OCI-M1 (cell line): ENCODE measurements at regions not wholly inside any gene's neighbourhood (a gene's known extent, or its start where the extent isn't known, plus 50 kb on each side); places are given as distances from the start of the nearest gene placed in this dataset.

Experiments
- DNase-seq: peaks from one replicate; lab custom pipeline; 2025; lab: John Stamatoyannopoulos, UW

DNA sequence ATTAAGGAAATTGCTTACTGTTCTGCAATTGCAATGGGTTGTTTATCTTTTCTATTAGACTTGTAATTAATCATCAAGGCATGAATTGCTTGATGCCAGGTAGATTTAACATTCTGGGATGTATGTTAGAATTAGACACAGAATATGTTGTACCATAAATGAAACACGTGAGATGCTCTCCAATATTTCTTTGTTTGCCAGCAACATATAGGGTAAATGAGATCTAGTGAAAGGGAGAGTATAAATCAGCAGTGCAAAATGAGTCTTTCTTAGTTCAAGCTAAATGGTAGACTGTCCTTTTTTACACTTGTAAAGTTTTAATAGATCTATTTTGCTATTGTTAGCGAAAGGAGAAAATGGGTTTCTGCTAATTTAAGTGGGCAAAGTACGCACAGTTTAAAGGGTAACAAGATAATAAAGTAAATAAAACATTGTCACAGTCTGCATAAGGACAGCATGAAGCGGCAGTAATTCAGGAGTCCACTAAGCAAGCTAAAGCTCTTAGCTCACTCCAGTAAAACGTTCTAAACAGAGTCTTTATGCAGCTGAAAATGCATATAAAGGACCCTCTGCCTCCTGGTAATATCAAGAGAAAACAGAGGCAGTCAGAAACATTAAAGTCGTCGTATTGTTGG lies 1137.1 kb downstream of the OLFM4 start:
- no peak for DNase-seq

DNA sequence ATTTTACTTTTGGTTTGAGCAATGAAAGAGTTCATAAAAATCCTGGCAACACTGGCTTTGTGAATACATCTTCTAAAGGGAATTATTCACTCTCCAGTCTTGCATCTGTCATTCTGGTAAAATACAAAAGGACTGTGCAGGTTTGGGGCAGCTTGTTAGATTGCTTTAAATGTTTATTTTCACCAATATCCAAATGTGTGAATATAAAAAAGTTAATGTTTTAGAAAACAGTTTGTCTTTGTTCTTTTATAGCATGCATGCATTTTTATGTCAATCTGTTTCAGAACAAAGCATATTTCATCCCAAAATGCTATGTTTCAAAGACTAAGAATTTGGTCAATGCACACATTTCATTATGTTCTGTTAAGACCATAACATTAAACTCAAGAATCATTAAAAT lies 1145.4 kb downstream of the OLFM4 start:
- no peak for DNase-seq

DNA sequence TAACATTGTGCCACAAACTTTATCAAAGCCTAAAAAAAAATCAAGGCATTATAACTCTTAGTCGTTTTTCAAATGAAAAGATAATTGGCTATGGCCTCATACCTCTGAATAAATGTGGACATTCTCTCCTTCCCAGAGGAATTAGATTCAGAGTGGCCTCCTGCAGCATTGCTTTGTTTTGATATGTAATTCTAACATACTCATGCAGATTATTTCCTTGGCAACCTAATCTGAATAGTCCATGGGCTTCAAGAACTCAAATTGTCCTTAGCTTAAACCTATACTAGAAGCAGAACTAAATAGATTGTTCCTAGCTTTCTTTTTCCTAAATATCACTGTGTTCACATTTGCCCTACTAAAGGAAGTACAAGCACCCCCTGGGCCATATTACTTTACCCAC lies 1146.9 kb downstream of the OLFM4 start:
- peak; percentile 48 for DNase-seq

DNA sequence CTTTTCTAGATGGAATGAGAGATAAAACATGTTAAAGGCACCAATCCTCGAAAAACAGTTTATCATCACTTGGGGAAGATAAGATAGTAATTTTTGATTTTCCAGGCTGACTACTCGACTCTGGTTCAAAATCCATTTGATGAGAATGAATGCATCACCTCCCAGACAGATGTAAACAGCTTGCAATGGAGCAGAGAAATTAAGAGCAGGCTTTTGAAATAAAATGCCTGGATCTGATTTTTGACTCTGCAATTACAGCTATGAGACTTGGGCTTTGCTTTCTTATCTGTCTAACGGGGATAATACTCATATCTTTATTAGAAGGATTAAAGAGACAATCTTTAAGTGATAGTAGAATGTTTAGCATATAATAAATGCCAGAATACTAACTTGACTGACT lies 1148.9 kb downstream of the OLFM4 start:
- DNase-seq: no peak

DNA sequence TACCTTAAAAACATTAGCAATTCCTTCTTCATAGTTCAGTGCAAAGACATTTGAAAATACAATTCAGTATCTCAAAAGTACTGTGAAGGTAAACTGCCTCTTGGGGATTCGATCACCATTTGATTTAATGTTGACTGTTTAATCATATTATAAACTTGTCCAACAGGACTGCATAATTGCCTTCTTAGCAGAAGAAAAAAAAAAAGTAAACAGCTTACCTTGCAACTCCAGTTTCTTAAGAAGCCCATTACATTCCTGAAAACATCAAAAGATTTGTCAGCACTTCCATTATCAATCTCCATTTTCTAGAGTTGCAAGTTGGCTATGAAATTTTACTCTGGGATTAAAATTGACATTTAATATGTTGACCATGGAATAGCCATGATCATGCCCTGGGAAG lies 1154.6 kb downstream of the OLFM4 start:
- no peak for DNase-seq

DNA sequence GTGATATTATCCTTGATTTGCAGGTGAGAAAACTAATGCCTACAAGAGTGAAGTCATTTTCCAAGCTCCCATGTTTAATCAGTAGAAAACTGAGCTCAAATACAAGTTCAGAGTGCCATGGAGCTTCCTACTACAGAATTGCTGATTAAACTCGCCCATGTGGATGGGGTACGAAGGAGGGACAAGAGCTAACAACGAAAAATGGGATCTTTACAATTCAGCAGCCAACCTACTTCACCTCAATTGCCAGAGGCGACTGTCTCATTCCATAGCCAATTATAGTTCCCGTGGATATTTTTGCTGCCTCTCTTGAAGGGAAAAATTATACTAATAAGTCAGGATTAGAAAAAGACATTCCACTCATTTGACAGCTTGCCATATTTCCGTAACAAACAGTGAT lies 1155.1 kb downstream of the OLFM4 start:
- DNase-seq: no peak

DNA sequence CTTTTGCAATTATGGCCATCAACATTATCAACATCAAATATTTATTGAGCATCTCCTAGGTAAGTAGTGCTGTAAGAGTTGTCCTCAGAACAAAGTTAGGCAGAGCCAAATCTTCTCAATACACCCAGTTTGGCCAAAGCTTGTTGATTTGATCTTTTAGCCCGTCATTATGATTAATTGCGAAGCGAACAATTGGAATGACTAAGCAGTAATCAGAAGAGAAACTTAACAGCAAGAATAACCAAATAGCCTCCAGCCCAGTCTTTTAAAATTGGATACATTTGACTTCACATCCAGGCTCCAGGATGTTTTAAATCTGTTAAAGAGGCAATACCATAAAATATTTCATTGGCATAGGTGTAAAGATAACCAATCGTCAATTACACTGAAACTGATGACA lies 1156.0 kb downstream of the OLFM4 start:
- no peak for DNase-seq

DNA sequence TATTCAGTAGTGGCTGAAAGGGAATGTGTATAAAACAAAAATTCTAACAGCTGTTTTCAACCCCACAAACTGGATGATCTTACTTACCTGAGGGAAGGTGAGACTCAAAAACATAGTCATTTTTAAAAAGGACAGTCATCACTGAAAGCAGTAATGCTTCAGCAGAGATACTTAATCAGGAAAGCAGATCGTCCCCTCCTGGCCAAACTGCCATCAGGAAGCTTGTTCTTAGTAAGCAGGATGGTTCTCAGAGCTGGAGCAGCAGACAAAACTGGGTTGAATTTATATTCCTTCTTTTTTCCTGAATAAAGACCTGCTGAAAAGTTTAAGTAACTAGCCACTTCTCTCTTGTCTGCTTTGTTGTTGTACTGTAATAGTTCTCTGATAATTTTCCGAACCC lies 1156.5 kb downstream of the OLFM4 start:
- no peak for DNase-seq

DNA sequence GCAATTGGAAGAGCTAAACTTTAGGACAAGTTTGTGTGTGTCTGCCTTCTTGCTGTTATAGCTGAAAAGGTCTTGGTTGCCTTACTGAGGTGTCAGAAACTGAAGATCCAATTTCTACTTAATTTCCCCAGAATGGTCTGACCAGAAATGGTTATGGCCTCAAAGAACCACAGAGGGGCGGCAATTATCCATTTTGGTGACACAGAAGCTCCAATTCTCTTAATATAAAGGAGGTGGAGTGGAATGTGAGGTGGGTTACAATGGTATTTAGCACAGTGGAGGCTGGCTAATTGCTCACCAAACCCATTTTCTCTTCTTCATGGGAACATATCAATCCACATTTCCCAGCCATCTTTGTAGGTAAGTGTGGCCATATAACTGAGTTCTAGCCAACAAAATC lies 1157.2 kb downstream of the OLFM4 start:
- peak; percentile 71 for DNase-seq

DNA sequence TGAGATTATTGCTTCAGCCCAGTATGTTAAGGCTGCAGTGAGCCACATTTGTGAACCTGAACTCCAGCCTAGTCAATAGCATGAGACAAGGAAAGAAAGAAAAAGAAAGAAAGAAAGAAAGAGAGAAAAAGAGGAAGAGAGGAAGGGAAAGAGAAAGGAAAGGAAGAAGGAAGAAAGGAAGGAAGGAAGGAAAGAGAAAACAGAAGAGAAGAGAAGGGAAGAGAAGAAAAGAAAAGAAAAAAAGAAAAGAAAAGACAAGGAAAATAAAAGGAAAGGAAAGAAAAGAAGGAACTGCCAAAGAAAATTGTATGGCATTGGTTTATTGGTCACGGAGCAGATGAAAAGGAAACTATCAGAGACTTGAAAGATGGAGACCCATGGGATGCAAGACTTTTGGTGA lies 1158.8 kb downstream of the OLFM4 start:
- DNase-seq: no peak

DNA sequence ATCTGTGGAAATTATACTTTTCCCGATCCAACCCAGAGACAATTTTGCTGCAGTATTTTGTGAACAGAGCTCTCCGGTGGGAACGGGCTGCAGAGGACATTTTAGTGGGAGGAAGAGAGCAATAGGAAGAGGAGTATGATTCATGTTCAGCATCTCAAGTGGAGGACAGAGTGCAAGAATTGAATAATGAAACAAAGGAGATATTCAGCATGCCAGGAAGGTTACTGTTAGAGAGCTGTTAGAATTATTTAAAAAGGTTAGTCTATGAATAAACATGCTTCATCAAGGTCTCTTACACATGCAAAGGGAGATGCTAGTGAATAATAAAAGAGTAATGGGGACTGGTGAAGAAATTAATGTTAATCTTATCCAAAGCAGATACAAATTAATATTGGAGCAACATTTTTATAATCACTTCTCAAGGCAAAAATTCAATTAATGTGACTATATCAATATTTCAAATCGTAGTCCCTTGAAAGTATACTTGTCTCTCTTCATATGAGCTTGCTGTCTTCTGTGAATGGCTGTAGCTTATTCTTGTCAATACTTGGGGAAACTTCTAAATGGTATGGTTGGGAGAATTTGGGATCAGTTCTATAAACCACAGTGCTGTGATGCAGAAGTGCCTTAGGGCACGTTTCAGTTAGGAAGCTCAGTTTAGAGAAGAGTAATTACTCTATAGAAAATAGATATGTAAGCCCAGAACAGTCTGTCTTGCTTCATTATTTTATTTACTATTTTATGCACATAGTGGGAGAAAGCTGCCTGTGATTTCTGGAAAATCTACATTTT lies 1165.8 kb downstream of the OLFM4 start:
- peak; percentile 52 for DNase-seq

DNA sequence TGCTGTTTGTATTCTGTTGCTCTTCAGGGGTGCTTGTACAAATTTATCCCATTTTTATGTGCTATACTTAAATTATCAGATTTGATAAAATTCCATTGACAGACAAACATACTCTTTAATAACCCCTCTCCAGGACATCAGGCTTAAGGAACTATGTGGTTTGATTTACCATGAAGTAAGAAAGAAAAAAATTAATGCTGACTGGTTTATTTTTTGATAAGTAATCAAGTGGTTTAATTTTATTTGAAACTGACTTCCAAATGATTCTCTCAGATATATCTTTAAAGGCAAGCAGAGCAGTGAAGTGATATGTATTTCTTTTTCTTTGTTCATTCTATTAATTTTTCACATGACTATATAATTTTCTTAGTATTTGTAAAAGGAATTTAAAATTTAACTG lies 1168.1 kb downstream of the OLFM4 start:
- no peak for DNase-seq

DNA sequence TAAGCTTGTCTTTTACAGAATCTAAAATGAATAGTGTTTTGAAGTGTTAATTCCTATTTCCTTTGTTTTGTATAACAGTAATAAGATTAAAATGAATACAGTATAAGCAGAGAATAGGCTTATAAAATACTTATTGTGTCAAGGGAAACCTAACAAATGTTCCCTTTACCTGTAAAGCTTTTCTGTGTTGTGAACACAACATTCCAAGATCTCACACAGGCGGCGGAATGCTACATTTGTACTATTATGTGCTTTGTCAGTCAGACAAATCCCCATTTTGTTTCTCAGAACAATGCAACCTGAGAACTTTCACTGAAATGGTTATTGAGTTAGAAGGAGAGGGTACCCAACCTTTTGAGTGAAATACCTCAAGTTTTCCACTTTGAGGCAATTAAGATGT lies 1170.3 kb downstream of the OLFM4 start:
- no peak for DNase-seq

DNA sequence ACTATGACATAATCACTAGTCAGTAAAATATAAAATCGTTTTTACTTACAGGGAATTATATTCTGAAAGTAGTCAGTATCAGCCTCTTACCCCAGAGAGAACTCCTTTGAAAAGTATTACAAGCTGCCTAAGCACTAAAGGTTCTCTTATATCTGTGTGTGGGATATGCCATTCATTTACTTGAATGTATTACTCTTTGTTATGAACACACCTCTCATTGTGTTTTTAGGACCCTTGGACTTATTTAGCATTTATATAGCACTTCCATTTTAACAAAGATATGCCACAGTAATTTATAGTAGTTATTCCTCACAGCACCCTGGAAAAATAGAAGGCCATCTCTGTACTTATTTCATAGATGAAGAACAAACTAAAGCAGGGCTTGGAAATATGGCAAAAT lies 1178.0 kb downstream of the OLFM4 start:
- no peak for DNase-seq

DNA sequence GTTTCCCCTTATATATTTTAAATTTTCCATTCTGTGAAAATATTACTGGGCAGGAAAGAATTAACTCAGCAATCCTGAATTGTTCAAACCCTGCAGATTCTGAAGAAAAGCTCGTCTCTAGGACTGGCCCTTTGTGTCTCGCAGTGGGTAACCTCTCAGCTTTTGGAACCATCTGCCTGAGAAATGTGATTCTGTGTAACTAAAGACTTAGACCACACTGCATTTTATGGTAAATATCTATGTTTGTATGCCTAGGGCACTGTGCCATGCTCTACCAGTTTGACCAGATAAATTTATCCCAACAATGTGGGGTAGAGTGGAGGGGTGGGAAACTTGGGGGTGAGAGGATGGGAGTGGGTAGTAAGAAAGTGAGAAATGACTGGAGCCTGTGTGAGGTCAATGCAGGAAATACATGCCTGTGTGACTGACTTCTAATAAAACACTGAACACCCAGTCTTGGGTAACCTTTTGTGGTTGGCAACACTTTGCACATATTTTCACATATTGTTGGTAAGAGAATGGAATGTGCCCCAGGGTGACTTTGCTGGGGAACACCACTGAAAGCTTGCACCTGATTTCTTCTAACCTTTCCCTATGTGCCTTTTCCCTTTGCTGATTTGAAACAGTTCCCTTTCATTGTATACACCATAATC lies 1181.9 kb downstream of the OLFM4 start:
- no peak for DNase-seq

DNA sequence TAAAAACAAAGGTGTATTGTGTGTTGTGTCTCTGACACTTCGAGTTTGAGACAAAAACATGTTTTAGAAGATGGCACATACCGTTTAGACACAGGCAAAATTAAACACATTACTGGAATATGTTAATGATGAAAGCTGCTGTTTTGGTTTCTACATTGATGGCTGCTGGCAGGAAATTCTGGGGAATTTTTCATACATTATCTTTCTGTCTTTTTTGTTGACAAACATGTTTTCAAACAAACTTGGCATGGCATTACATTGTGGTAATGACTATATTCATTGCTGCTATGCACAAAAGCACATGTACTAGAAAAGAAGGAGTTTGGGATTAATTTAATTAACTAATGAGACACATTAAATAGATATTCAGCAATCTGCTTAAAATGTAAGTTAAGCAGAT lies 1187.6 kb downstream of the OLFM4 start:
- no peak for DNase-seq

DNA sequence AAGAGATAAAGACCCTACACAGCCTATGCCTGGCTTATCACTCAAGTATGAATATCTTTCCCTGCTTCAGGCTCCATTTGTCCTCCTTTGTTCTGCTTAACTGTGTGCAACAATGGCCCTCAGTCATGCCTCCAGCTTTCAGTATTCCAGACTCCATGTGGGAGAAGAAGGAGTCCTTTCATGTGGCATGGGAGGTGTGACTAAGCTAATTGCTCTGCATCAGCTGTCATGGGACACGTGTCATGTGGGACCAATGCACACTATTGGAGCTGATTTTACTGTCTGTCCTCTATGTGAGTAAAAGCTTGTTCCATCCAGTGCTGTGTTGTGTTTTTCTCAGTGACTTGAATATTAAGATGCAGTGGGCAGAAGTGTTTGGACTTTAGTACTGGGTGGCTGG lies 1198.3 kb downstream of the OLFM4 start:
- DNase-seq: no peak

DNA sequence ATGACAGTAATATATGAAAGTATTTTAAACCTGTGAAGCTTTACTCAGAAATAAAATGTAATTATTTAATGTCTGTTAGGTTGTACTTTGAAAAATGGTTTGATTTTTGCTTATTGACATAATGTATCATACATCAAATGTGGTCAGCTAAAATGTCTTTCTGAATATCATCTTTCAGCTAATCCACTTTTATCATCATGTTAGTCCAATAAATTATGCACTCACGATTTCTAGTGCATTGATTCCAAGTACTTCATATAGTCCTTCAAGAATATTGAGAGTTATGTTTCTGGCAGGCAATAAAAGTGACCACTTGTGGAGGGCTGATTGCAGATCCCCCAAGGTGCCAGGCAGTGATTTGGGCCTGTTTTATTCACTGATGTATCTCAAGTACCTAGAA lies 1204.1 kb downstream of the OLFM4 start:
- no peak for DNase-seq

DNA sequence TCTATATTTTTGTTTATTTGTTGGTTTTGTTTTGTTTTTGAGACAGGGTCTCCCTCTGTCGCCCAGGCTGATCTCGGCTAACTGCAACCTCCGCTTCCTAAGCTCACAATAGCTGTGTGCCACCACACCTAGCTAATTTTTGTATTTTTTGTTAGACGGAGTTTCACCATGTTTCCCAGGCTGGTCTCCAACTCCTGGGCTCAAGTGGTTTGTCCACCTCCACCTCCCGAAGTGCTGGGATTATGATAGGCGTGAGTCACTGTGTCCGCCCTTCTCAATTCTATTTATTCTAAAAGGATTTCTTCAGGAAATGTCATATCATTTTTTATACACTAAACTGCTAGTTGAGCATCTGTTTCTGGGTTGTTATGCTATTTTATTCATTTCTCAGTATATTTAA lies 1206.0 kb downstream of the OLFM4 start:
- DNase-seq: no peak

DNA sequence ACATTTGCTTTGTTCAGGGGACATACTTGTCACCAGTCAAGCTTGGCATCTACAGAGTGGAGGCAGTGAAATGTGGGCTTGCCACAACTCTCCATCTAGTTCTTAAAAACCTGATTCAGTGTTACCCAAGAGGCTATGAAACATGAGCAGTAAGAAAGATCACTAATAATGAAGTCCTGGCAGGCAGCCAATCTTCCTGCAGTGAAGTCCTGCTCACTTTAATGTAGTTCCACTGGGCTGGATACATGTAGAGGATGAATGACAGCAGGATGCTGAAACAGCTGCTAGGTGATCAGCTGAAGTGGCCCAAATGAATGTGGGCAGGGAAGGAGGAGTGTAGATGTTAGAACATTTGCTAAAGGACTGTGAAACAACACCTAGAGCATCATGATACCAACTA lies 1213.1 kb downstream of the OLFM4 start:
- DNase-seq: no peak

DNA sequence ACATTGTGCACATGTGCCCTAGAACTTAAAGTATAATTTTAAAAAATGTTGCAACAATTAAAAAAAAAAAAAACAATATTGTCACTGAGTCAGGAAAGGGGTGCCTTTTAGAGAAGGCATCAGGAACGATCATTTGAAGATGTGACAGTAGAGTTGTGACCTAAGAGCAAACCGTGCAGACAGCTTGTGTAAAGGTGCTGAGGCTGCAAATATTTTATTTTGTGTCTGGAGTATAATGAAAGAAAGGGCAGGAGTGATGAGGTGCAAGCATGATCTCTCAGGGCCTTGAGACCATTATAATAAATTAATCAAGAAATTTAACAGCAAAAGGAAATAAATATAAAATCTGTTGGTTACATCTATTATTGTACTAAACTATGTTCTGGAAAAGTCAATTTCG lies 1219.7 kb downstream of the OLFM4 start:
- DNase-seq: no peak

DNA sequence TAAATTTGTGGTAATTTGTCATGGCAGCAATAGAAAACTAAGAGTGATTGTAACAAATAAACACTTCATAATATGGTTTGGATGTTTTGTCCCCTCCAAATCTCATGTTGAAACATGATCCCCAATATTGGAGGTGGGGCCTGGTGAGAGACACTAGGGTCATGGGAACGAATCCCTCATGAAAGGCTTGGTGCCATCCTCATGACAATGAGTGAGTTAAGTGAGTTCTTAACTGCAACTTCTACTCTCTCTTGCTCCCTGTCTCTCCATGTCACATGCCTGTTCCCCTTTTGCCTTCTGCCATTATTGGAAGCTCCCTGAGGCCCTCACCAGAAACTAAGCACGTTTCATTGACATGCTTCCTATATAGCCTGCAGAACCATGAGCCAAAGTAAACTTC lies 1233.2 kb downstream of the OLFM4 start:
- no peak for DNase-seq

DNA sequence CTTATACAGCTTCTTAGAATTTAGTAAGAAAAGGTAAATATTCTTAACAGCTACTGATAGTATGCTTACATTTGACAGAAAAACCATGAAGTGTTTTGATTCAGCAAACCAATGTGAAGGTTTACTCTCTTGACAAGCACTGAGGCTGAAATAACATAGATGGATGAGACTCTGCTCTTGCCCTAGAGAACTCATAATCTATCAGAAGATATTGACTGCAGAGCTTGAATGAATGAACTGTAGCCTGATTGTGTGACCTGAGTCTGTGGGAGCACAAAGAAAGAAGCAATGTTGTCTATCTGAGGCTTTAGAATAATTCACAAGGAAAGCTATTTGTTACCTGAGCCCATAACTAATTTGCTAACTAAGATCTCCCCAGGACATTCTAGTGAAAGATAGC lies 1235.3 kb downstream of the OLFM4 start:
- no peak for DNase-seq
